BE2C (cell line): ENCODE measurements at regions not wholly inside any gene's neighbourhood (a gene's known extent, or its start where the extent isn't known, plus 50 kb on each side); places are given as distances from the start of the nearest gene placed in this dataset.
"Not testable (repeated sequence)": the region's sequence is repeated elsewhere in the genome, so short reads cannot be mapped to it uniquely, and the experiment has no call there.

Experiments used
- DNase-seq: peaks from one replicate; pipeline ENCODE4 v3.0.0-alpha.2; 2020
- H3K27me3 ChIP-seq: fragments of 250-450 bp; sonication (Bioruptor Pico); 2 replicates; pipeline ENCODE4 v1.5.1; 2020; ENCODE audit warnings: mild to moderate bottlenecking
- H3K36me3 ChIP-seq: fragments of 250-450 bp; sonication (Bioruptor Pico); 2 replicates; pipeline ENCODE4 v1.5.1; 2020; ENCODE audit warnings: mild to moderate bottlenecking
- H3K4me1 ChIP-seq: fragments of 250-450 bp; sonication (Bioruptor Pico); 2 replicates; pipeline ENCODE4 v1.5.1; 2020
- H3K4me3 ChIP-seq: 2 replicates; pipeline ENCODE4 v1.5.1; 2011; ENCODE audit warnings: low read depth, low read length
- H3K9me3 ChIP-seq: fragments of 250-450 bp; sonication (Bioruptor Pico); 2 replicates; pipeline ENCODE4 v1.5.1; 2020
- TF ChIP-seq, protein P1 (sequence below): IDR thresholded peaks from 2 replicates; pipeline ENCODE4 v1.5.1; 2012; ENCODE audit warnings: mild to moderate bottlenecking, low read depth, low read length

DNA sequence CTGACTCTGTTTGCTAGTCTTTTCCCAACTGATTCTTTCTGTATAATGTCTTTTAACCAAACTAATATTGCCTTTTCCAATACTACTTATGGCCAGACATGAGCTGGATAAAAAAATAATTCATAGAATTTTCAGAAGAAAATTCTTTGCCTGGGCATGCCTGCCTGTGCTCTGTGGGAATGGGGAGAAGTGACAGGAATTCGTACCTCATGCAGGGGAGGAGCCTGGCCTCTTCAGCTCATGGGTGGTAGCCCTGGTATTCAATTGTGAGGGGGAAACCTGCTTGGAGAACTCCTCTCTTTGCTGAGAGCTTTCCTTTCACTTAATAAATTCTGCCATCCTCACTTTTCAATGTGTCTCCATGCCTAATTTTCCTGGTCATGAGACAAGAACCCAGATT, 928.8 kb downstream of the FAM181B start:
- H3K27me3 ChIP-seq: no peaks in the 10 kb centered on the region
- TF ChIP-seq, protein P1, sequence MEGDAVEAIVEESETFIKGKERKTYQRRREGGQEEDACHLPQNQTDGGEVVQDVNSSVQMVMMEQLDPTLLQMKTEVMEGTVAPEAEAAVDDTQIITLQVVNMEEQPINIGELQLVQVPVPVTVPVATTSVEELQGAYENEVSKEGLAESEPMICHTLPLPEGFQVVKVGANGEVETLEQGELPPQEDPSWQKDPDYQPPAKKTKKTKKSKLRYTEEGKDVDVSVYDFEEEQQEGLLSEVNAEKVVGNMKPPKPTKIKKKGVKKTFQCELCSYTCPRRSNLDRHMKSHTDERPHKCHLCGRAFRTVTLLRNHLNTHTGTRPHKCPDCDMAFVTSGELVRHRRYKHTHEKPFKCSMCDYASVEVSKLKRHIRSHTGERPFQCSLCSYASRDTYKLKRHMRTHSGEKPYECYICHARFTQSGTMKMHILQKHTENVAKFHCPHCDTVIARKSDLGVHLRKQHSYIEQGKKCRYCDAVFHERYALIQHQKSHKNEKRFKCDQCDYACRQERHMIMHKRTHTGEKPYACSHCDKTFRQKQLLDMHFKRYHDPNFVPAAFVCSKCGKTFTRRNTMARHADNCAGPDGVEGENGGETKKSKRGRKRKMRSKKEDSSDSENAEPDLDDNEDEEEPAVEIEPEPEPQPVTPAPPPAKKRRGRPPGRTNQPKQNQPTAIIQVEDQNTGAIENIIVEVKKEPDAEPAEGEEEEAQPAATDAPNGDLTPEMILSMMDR: no peak
- no peaks in the 10 kb centered on the region for H3K4me1 ChIP-seq
- H3K9me3 ChIP-seq: no peaks in the 10 kb centered on the region
- DNase-seq: no peak
- no peaks in the 10 kb centered on the region for H3K36me3 ChIP-seq
- no peak overlapping the region for H3K4me3 ChIP-seq

DNA sequence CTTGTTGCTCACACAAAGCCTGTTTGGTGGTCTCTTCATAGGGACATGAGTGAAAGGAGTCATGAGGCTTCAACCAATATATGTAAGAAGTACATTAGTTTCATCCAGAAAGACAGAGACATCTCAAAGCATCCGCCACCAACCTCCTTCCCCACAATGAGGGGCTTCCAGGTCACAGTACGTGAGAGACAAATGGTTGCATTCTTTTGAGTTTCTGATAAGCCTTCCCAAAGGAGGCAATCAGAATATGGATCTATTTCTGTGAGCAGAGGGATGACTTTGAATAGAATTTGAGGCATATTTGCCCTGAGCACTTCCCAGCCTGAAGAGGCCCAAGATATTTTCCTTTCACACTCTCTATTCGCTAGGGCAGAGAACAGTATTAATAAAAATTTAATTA, 931.1 kb downstream of the FAM181B start:
- DNase-seq: no peak
- H3K27me3 ChIP-seq: no peaks in the 10 kb centered on the region
- TF ChIP-seq, protein P1: no peak
- no peaks in the 10 kb centered on the region for H3K9me3 ChIP-seq
- no peaks in the 10 kb centered on the region for H3K4me1 ChIP-seq
- H3K4me3 ChIP-seq: no peak overlapping the region
- no peaks in the 10 kb centered on the region for H3K36me3 ChIP-seq

DNA sequence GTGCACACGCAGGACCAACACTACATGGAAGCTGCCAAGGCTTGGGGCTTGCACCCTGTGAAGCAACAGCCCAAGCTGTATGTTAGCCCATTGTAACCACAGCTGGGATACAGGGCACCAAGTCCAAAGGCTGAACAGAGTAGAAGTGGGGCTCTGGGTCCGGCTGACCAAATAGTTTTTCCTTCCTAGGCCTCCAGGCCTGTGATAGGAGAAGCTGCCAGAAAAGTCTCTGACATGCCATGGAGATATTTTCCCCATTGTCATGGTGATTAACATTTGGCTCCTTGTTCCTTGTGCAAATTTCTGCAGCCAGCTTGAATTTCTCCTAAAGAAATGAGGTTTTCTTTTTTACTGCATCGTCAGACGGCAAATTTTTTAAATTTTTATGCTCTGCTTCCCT, 941.2 kb downstream of the FAM181B start:
- no peaks in the 10 kb centered on the region for H3K27me3 ChIP-seq
- no peak for DNase-seq
- no peak overlapping the region for H3K4me3 ChIP-seq
- H3K9me3 ChIP-seq: no peaks in the 10 kb centered on the region
- TF ChIP-seq, protein P1: no peak
- no peaks in the 10 kb centered on the region for H3K4me1 ChIP-seq
- H3K36me3 ChIP-seq: no peaks in the 10 kb centered on the region

DNA sequence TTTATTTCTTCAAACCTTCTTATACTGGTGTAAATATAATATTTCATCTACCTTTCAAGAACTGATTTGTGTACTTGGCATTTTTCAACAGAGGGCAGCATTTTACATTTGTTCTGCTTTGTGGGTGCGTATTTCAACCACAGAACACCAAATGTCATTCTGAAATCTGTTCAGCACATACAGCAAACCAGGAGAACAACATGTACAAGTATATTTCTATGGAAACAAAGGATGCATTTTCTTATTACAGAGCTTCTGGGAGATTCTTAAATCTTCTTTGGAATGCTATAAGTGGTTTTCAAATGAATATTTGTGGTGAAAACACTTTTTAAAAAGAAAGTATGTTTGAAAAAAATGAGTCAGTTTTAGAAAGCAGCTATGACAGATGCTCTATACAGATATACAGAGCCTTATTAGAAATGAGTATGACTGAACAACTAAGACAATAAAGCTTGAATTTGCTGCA, 946.0 kb downstream of the FAM181B start:
- no peak for DNase-seq
- Histone ChIP-seq H3K36me3 (no peaks in the 10 kb centered on the region), H3K9me3 (no peaks in the 10 kb centered on the region), H3K4me3 (no peak overlapping the region), H3K4me1 (no peaks in the 10 kb centered on the region), H3K27me3 (no peaks in the 10 kb centered on the region)
- TF ChIP-seq, protein P1: no peak

DNA sequence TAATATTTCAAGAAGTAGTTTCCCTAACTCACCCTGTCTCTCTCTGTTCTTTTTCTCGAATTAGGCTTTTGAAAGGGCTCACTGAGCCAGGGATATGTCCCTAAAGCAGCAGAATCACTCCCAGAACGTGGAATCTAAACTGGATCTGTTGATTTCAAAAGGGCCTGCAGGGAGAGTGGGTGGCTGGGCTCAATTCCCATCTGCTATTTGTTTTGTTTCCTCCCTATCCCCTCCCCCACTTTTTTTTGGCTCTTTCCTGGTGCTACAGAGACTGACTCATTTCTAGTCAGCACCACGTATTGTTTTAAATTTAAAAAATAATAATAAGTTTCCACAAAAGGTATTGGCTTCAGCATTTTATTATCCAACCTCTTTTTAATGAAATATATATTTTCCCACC, 961.5 kb downstream of the FAM181B start:
- Histone ChIP-seq H3K36me3 (no peaks in the 10 kb centered on the region), H3K9me3 (no peaks in the 10 kb centered on the region), H3K27me3 (no peaks in the 10 kb centered on the region), H3K4me1 (no peaks in the 10 kb centered on the region), H3K4me3 (no peak overlapping the region)
- TF ChIP-seq, protein P1: no peak
- no peak for DNase-seq

DNA sequence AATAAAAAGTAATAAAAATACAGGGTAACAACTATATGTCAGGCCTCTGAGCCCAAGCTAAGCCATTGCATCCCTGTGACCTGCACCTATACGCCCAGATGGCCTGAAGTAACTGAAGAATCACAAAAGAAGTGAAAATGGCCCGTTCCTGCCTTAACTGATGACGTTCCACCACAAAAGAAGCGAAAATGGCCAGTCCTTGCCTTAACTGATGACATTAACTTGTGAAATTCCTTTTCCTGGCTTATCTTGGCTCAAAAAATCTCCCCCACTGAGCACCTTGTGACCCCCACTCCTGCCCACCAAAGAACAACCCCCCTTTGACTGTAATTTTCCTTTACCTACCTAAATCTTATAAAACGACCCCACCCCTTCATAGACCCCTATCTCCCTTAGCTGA, 963.8 kb downstream of the FAM181B start:
- not testable (repeated sequence) for H3K4me1 ChIP-seq, DNase-seq, H3K27me3 ChIP-seq, H3K9me3 ChIP-seq, H3K4me3 ChIP-seq, H3K36me3 ChIP-seq
